Spinal cord (tissue), 9 donors: ENCODE measurements at regions not wholly inside any gene's neighbourhood (a gene's known extent, or its start where the extent isn't known, plus 50 kb on each side); places are given as distances from the start of the nearest gene placed in this dataset.
A peak's percentile ranks its signal among the peaks of the same experiment; 100 is the strongest.
"Not testable (repeated sequence)": the region's sequence is repeated elsewhere in the genome, so short reads cannot be mapped to it uniquely, and the experiment has no call there.

Experiments used
- DNase-seq, 6 donors: peaks; one replicate each; pipeline versions ENCODE4 v3.0.0 to v3.0.0-alpha.2; 2013 to 2015; ENCODE audit warnings: low spot score in 6 of 6, low read depth in 4 of 6
- H3K27ac ChIP-seq: one replicate; pipeline ENCODE4 v1.5.1; 2013; ENCODE audit warnings: low read depth, low read length, control low read depth
- H3K27me3 ChIP-seq: one replicate; pipeline ENCODE4 v1.6.1; 2013; ENCODE audit warnings: low read length; ENCODE audit not compliant: control insufficient read depth, insufficient read depth
- H3K36me3 ChIP-seq: one replicate; pipeline ENCODE4 v1.6.1; 2013; ENCODE audit warnings: low read length; ENCODE audit not compliant: control insufficient read depth, insufficient read depth
- H3K4me1 ChIP-seq: one replicate; pipeline ENCODE4 v1.6.1; 2013; ENCODE audit warnings: low read length; ENCODE audit not compliant: control insufficient read depth, insufficient read depth
- H3K4me3 ChIP-seq: one replicate; pipeline ENCODE4 v1.5.1; 2013; ENCODE audit warnings: low read depth, low read length, control low read depth
- H3K9me3 ChIP-seq: one replicate; pipeline ENCODE4 v1.6.1; 2013; ENCODE audit warnings: low read length; ENCODE audit not compliant: control insufficient read depth, insufficient read depth
- WGBS: methylation state at CpG from one replicate; pipeline ENCODE4 v1.1.5; 2013; ENCODE audit warnings: missing lambda C conversion rate; ENCODE audit not compliant: insufficient coverage; 5-methylcytosine and 5-hydroxymethylcytosine counted together
- donor health status: healthy.

GRCh38 chr5:84746280-84746679, 361.6 kb upstream of the EDIL3 start:
- H3K27ac ChIP-seq, H3K4me1 ChIP-seq, DNase-seq, H3K9me3 ChIP-seq, H3K4me3 ChIP-seq, H3K27me3 ChIP-seq, H3K36me3 ChIP-seq: not testable (repeated sequence)
- no CpG with 5 or more reads among the region's 2 CpGs for WGBS

GRCh38 chr5:84741056-84741455, 356.4 kb upstream of the EDIL3 start:
- no peaks in the 10 kb centered on the region for H3K36me3 ChIP-seq
- H3K27me3 ChIP-seq: no peaks in the 10 kb centered on the region
- H3K9me3 ChIP-seq: no peaks in the 10 kb centered on the region
- H3K4me3 ChIP-seq: no peak overlapping the region
- H3K4me1 ChIP-seq: no peaks in the 10 kb centered on the region
- H3K27ac ChIP-seq: no peak overlapping the region
- WGBS: no CpG with 5 or more reads among the region's 1 CpG
- DNase-seq: no peak

- WGBS: 74% methylated on average over 2 of the region's 5 CpGs
- Histone ChIP-seq H3K27ac (no peak overlapping the region), H3K27me3 (no peaks in the 10 kb centered on the region), H3K4me3 (no peak overlapping the region), H3K9me3 (no peaks in the 10 kb centered on the region), H3K4me1 (no peaks in the 10 kb centered on the region), H3K36me3 (no peaks in the 10 kb centered on the region)
- DNase-seq: peak in 1 of 6 donors; percentile 4
Measured at GRCh38 chr5:84729326-84729725, 344.6 kb upstream of the EDIL3 start.

GRCh38 chr5:84727708-84728107, 343.0 kb upstream of the EDIL3 start:
- no peak overlapping the region for H3K4me3 ChIP-seq
- H3K4me1 ChIP-seq: no peaks in the 10 kb centered on the region
- H3K36me3 ChIP-seq: no peaks in the 10 kb centered on the region
- H3K27me3 ChIP-seq: no peaks in the 10 kb centered on the region
- DNase-seq: no peak
- H3K9me3 ChIP-seq: no peaks in the 10 kb centered on the region
- H3K27ac ChIP-seq: no peak overlapping the region
- no CpG with 5 or more reads among the region's 2 CpGs for WGBS

- DNase-seq: no peak
- Histone ChIP-seq H3K9me3 (no peaks in the 10 kb centered on the region), H3K27ac (no peak overlapping the region), H3K4me1 (no peaks in the 10 kb centered on the region), H3K4me3 (no peak overlapping the region), H3K36me3 (no peaks in the 10 kb centered on the region), H3K27me3 (no peaks in the 10 kb centered on the region)
- WGBS: no CpG with 5 or more reads among the region's 2 CpGs
Measured at GRCh38 chr5:84725946-84726570, 341.4 kb upstream of the EDIL3 start.

GRCh38 chr5:84724683-84725082, 340.0 kb upstream of the EDIL3 start:
- Histone ChIP-seq H3K4me1 (no peaks in the 10 kb centered on the region), H3K27me3 (no peaks in the 10 kb centered on the region), H3K4me3 (no peak overlapping the region), H3K36me3 (no peaks in the 10 kb centered on the region), H3K9me3 (no peaks in the 10 kb centered on the region), H3K27ac (no peak overlapping the region)
- WGBS: no CpG with 5 or more reads among the region's 1 CpG
- peak in 1 of 6 donors; percentile 2 for DNase-seq

- Histone ChIP-seq H3K4me1 (no peaks in the 10 kb centered on the region), H3K27ac (no peak overlapping the region), H3K4me3 (no peak overlapping the region), H3K36me3 (no peaks in the 10 kb centered on the region), H3K27me3 (no peaks in the 10 kb centered on the region), H3K9me3 (no peaks in the 10 kb centered on the region)
- WGBS: no CpG with 5 or more reads among the region's 3 CpGs
- DNase-seq: no peak
Measured at GRCh38 chr5:84724181-84724580, 339.5 kb upstream of the EDIL3 start.

- H3K27me3 ChIP-seq: no peaks in the 10 kb centered on the region
- no peak overlapping the region for H3K4me3 ChIP-seq
- H3K4me1 ChIP-seq: no peaks in the 10 kb centered on the region
- DNase-seq: no peak
- H3K27ac ChIP-seq: no peak overlapping the region
- no peaks in the 10 kb centered on the region for H3K36me3 ChIP-seq
- WGBS: 67% methylated on average over 1 of the region's 3 CpGs
- no peaks in the 10 kb centered on the region for H3K9me3 ChIP-seq
Measured at GRCh38 chr5:84718377-84718776, 333.7 kb upstream of the EDIL3 start.

DNA sequence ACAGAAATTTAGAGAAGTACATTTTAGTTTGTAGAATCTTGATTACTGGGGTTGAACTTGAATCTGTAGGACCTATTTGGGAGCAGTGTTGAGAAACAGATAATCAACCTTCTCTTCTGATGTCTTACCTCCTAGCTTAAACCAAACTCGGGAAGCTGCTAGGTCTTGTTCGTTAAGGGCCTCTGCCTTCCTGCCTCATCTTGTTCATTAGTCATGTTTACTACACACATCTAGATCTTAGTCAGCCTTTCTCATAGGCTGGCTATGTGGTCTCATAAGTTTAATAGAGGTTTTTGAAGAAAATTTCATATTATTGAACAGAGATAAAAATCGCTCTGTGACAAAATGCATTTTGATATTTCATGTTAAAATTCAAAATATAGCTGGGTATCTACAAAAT, 331.0 kb upstream of the EDIL3 start:
- no CpG with 5 or more reads among the region's 3 CpGs for WGBS
- no peak for DNase-seq
- Histone ChIP-seq H3K36me3 (no peaks in the 10 kb centered on the region), H3K9me3 (no peaks in the 10 kb centered on the region), H3K27me3 (no peaks in the 10 kb centered on the region), H3K4me1 (no peaks in the 10 kb centered on the region), H3K27ac (no peak overlapping the region), H3K4me3 (no peak overlapping the region)

DNA sequence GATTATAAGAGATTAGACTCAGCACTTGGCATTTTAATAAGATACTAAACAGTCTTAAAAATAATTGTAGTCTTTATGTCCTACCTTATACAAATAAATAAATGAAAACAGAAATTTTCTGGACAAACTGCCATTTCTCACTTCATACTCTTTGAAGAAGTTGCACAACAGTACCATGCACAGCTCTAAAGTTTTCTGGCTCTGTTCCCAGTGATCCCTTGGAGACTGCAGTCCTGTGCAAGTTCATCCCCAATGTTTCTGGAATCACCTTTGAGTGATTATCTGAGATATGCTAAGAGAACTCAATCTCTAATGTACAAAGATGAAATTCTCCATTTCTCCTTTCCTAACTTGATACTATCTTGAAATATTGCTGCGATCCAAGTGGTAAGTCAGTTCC, 330.4 kb upstream of the EDIL3 start:
- H3K4me1 ChIP-seq: no peaks in the 10 kb centered on the region
- whole genome bisulfite sequencing: no CpG with 5 or more reads among the region's 1 CpG
- H3K27me3 ChIP-seq: no peaks in the 10 kb centered on the region
- H3K27ac ChIP-seq: no peak overlapping the region
- H3K9me3 ChIP-seq: no peaks in the 10 kb centered on the region
- H3K4me3 ChIP-seq: no peak overlapping the region
- H3K36me3 ChIP-seq: no peaks in the 10 kb centered on the region
- DNase-seq: no peak
